Thyroid gland (tissue), 4 donors: ENCODE measurements at regions not wholly inside any gene's neighbourhood (a gene's known extent, or its start where the extent isn't known, plus 50 kb on each side); places are given as distances from the start of the nearest gene placed in this dataset.

Experiments
- DNase-seq, 2 donors: peaks; one replicate each; pipeline ENCODE4 v3.0.0-alpha.2; 2019
- H3K27ac ChIP-seq, 3 donors: fragments of 200-600 bp; sonication (generic); 1 replicate in 2 of 3; 2 replicates in 1 of 3; pipeline ENCODE4 v1.5.1; 2016 to 2019; ENCODE audit warnings: mild to moderate bottlenecking in 1 of 3, moderate library complexity in 1 of 3
- H3K27me3 ChIP-seq: fragments of 200-600 bp; sonication (generic); one replicate; pipeline ENCODE4 v1.5.1; 2019
- H3K36me3 ChIP-seq, 2 donors: fragments of 200-600 bp; sonication (generic); one replicate each; pipeline ENCODE4 v1.5.1; 2016 to 2019
- H3K4me1 ChIP-seq, 2 donors: fragments of 200-600 bp; sonication (generic); one replicate each; pipeline ENCODE4 v1.5.1; 2017 to 2019
- H3K4me3 ChIP-seq, 3 donors: fragments of 200-600 bp; sonication (generic); replicated peaks in 1 of 3; 1 replicate in 2 of 3; 2 replicates in 1 of 3; pipeline ENCODE4 v1.5.1; 2016; ENCODE audit warnings: mild to moderate bottlenecking in 1 of 3
- H3K9me3 ChIP-seq: fragments of 200-600 bp; sonication (generic); one replicate; pipeline ENCODE4 v1.5.1; 2017
- CTCF ChIP-seq, 6 experiments: fragments of 200-600 bp in 3 of 6; fragments of 450-650 bp in 3 of 6; sonication (generic) in 3 of 6; IDR thresholded peaks; one replicate each; pipeline ENCODE4 v1.5.1; 2016 to 2019; ENCODE audit warnings: antibody characterized with exemption in 6 of 6, mild to moderate bottlenecking in 2 of 6, inconsistent platforms in 1 of 6, moderate library complexity in 1 of 6
- POLR2A ChIP-seq, 2 donors: fragments of 450-650 bp; IDR thresholded peaks; one replicate each; pipeline ENCODE4 v1.6.1; 2017; ENCODE audit warnings: antibody characterized with exemption in 2 of 2, mild to moderate bottlenecking in 2 of 2, moderate library complexity in 1 of 2
- WGBS, 2 donors: methylation state at CpG; one replicate each; pipeline ENCODE4 v1.1.5; 2017; 5-methylcytosine and 5-hydroxymethylcytosine counted together
- intact Hi-C: fragments of 100-400 bp; cut with DNase I; formaldehyde crosslinking; loops from one replicate; pipeline ENCODE4 v1.15.1; 2023

GRCh38 chr2:78925258-78925657 is 100.2 kb upstream of the REG3G start:
- H3K9me3 ChIP-seq: no peaks in the 10 kb centered on the region
- H3K27ac ChIP-seq: no peak overlapping the region
- intact Hi-C loops: no loop called here
- no peaks in the 10 kb centered on the region for H3K36me3 ChIP-seq
- TF ChIP-seq CTCF (IDR thresholded peaks at IDR 0.05) (no peak), POLR2A (IDR thresholded peaks at IDR 0.05) (no peak)
- H3K27me3 ChIP-seq: no peaks in the 10 kb centered on the region
- H3K4me3 ChIP-seq: no peak overlapping the region
- no peaks in the 10 kb centered on the region for H3K4me1 ChIP-seq
- DNase-seq: no peak
- WGBS, 2 donors: 76 to 81% methylated on average over 2 of the region's 2 CpGs

- no peak overlapping the region for H3K4me3 ChIP-seq
- WGBS, 2 donors: 67 to 73% methylated on average over 1 of the region's 1 CpG
- DNase-seq: no peak
- H3K4me1 ChIP-seq: no peaks in the 10 kb centered on the region
- H3K36me3 ChIP-seq: no peaks in the 10 kb centered on the region
- H3K27ac ChIP-seq: no peak overlapping the region
- intact Hi-C loops: no loop called here
- H3K27me3 ChIP-seq: no peaks in the 10 kb centered on the region
- TF ChIP-seq CTCF (IDR thresholded peaks at IDR 0.05) (no peak), POLR2A (IDR thresholded peaks at IDR 0.05) (no peak)
- H3K9me3 ChIP-seq: no peaks in the 10 kb centered on the region
Measured at GRCh38 chr2:78928502-78928901, 97.0 kb upstream of the REG3G start.

- WGBS, 2 donors: 35 to 51% methylated on average over 6 of the region's 6 CpGs
- no peak overlapping the region for H3K27ac ChIP-seq
- H3K4me1 ChIP-seq: no peaks in the 10 kb centered on the region
- H3K36me3 ChIP-seq: no peaks in the 10 kb centered on the region
- H3K9me3 ChIP-seq: no peaks in the 10 kb centered on the region
- no peaks in the 10 kb centered on the region for H3K27me3 ChIP-seq
- no peak for DNase-seq
- intact Hi-C loops: no loop called here
- no peak overlapping the region for H3K4me3 ChIP-seq
- TF ChIP-seq POLR2A (IDR thresholded peaks at IDR 0.05): no peak
- no peak for TF ChIP-seq CTCF (IDR thresholded peaks at IDR 0.05)
Measured at GRCh38 chr2:78940998-78941397, 84.5 kb upstream of the REG3G start.

GRCh38 chr2:78941751-78942150 is 83.8 kb upstream of the REG3G start:
- DNase-seq: no peak
- H3K9me3 ChIP-seq: no peaks in the 10 kb centered on the region
- WGBS, 2 donors: 77 to 78% methylated on average over 2 of the region's 2 CpGs
- TF ChIP-seq POLR2A (IDR thresholded peaks at IDR 0.05) (no peak), CTCF (IDR thresholded peaks at IDR 0.05) (no peak)
- intact Hi-C loops: no loop called here
- H3K4me1 ChIP-seq: no peaks in the 10 kb centered on the region
- no peak overlapping the region for H3K27ac ChIP-seq
- no peak overlapping the region for H3K4me3 ChIP-seq
- no peaks in the 10 kb centered on the region for H3K27me3 ChIP-seq
- H3K36me3 ChIP-seq: no peaks in the 10 kb centered on the region

- H3K36me3 ChIP-seq: no peaks in the 10 kb centered on the region
- no peak overlapping the region for H3K27ac ChIP-seq
- no peak for DNase-seq
- H3K9me3 ChIP-seq: no peaks in the 10 kb centered on the region
- WGBS, 2 donors: 95 to 97% methylated on average over 2 of the region's 2 CpGs
- no peak overlapping the region for H3K4me3 ChIP-seq
- intact Hi-C loops: no loop called here
- H3K27me3 ChIP-seq: no peaks in the 10 kb centered on the region
- TF ChIP-seq CTCF (IDR thresholded peaks at IDR 0.05): no peak
- TF ChIP-seq POLR2A (IDR thresholded peaks at IDR 0.05): no peak
- H3K4me1 ChIP-seq: no peaks in the 10 kb centered on the region
Measured at GRCh38 chr2:78963881-78964280, 61.6 kb upstream of the REG3G start.
